Transverse colon (tissue), 3 donors: ENCODE measurements at regions not wholly inside any gene's neighbourhood (a gene's known extent, or its start where the extent isn't known, plus 50 kb on each side); places are given as distances from the start of the nearest gene placed in this dataset.

ENCODE experiments used
- CTCF ChIP-seq, 5 experiments: fragments of 200-600 bp in 3 of 5; fragments of 450-650 bp in 2 of 5; sonication (generic) in 3 of 5; IDR thresholded peaks; 1 replicate in 2 of 5; 2 replicates in 3 of 5; pipeline ENCODE4 v1.5.1; 2016 to 2017; ENCODE audit warnings: antibody characterized with exemption in 5 of 5, inconsistent platforms in 3 of 5, mild to moderate bottlenecking in 2 of 5, moderate library complexity in 1 of 5
- EP300 ChIP-seq: sonication (generic); formaldehyde crosslinking; IDR thresholded peaks from one replicate; pipeline ENCODE4 v1.6.1; 2017; ENCODE audit warnings: antibody characterized with exemption, low read depth
- POLR2A ChIP-seq: fragments of 450-650 bp; IDR thresholded peaks from one replicate; pipeline ENCODE4 v1.6.1; 2016; ENCODE audit warnings: antibody characterized with exemption, mild to moderate bottlenecking, moderate library complexity

- TF ChIP-seq EP300 (no peak), CTCF (IDR thresholded peaks at IDR 0.05) (no peak), POLR2A (no peak)
These were observed 279.7 kb downstream of the ARHGAP12 start for GRCh38 chr10:31648966-31649365.
